AG09309 (cell line): ENCODE measurements at regions not wholly inside any gene's neighbourhood (a gene's known extent, or its start where the extent isn't known, plus 50 kb on each side); places are given as distances from the start of the nearest gene placed in this dataset.

Experiments
- DNase-seq: peaks from one replicate; pipeline ENCODE4 v3.0.0-alpha.2; 2010; ENCODE audit warnings: low read depth
- H3K4me3 ChIP-seq: 2 replicates; pipeline ENCODE4 v1.5.1; 2011; ENCODE audit warnings: mild to moderate bottlenecking, low read depth, low read length, moderate library complexity; ENCODE audit not compliant: control insufficient read depth
- TF ChIP-seq, protein P1 (sequence below): IDR thresholded peaks from 2 replicates; pipeline ENCODE4 v1.5.1; 2011; ENCODE audit warnings: mild to moderate bottlenecking, low read depth, low read length, inconsistent platforms; ENCODE audit not compliant: insufficient read depth, control insufficient read depth; ENCODE audit errors: missing control alignments

DNA sequence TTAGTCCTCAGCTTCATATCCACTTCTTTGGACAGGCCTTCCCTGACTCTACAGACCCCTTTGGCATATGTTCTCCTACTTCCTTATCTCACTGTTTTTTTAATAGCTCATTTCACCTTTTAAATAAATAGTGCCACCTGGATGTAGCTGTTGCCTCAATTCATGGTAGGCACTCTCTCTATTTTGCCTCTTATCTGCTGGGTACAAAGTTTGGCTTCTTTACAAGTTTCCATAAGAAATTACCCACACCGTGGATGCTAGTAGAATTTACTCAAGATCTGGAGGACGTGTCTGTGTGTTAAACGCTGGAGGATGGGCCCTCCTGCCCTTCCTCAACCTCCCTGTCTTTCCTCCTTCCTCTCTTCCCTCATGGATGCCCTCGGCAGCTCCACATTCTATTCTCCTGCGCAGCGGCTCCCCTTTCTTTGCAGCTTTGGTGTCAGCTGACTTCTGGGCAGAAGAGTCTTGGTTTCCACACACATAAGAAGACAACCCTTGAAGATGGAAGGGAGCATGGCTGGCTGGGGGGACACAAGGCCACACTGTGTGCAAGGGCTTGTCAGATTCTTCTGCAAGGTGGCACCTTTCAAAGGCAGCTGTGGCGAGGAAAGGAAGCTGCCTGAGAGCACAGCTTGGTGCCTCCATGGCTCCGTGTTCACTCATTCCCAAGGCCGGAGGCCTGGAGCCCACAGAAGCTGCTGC lies 212.6 kb downstream of the SNX19 start:
- TF ChIP-seq, protein P1, sequence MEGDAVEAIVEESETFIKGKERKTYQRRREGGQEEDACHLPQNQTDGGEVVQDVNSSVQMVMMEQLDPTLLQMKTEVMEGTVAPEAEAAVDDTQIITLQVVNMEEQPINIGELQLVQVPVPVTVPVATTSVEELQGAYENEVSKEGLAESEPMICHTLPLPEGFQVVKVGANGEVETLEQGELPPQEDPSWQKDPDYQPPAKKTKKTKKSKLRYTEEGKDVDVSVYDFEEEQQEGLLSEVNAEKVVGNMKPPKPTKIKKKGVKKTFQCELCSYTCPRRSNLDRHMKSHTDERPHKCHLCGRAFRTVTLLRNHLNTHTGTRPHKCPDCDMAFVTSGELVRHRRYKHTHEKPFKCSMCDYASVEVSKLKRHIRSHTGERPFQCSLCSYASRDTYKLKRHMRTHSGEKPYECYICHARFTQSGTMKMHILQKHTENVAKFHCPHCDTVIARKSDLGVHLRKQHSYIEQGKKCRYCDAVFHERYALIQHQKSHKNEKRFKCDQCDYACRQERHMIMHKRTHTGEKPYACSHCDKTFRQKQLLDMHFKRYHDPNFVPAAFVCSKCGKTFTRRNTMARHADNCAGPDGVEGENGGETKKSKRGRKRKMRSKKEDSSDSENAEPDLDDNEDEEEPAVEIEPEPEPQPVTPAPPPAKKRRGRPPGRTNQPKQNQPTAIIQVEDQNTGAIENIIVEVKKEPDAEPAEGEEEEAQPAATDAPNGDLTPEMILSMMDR: no peak
- H3K4me3 ChIP-seq: no peak overlapping the region
- no peak for DNase-seq

DNA sequence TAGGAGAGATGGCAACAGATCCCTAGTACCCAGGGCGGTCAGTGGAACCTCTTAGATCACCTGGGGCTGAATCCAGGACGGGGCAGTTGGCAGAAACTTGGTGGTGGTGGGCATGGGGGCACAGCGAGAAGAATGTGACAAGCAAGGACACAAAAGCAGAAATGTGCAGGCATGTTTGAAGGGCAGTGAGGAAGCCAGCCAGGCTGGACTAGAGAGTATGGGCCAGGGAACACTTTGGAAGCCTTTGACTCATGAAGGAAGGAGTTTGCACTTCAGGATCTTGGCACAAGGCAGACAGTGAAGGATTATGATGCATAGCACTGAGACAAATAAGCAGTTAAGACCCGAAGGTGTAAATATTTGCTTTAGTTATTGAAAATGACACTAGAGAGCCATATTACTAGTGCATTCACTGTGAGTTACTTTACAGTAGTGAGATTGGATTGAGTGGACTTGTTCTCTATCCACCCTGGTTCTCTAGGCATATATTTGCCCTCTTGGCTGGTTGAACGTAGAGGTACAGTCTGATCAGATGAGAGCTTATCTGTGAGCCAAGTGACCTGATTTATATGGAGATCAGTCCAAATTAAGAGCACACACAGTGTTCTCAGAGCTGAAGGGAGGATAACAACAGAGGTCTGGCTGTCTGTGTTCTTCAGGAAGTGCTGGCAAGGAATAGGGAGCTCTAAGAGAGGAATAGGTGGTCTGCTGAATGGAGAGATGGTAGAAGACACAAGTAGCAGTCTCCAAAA lies 210.4 kb downstream of the SNX19 start:
- H3K4me3 ChIP-seq: no peak overlapping the region
- no peak for DNase-seq
- TF ChIP-seq, protein P1: no peak

DNA sequence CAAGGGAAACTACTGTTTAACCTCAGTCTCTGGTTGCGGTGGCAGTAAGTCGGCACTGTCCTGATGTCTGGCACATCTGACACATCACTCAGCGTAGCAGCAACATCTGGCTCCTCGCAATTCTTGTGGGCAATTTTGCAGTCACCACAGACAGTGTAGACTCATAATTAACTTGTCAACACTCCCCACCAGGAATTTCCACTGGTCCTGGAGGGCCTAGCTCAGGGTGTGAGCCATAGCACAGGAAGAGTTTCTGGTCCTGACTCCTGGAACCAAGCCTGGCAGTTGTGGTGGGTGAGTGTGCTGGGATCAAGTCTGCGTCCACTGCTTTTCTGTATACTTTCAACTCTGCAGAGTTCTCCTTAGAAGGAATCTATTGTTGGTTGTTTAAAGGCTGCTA lies 209.7 kb downstream of the SNX19 start:
- no peak overlapping the region for H3K4me3 ChIP-seq
- TF ChIP-seq, protein P1: no peak
- DNase-seq: peak; percentile 67

DNA sequence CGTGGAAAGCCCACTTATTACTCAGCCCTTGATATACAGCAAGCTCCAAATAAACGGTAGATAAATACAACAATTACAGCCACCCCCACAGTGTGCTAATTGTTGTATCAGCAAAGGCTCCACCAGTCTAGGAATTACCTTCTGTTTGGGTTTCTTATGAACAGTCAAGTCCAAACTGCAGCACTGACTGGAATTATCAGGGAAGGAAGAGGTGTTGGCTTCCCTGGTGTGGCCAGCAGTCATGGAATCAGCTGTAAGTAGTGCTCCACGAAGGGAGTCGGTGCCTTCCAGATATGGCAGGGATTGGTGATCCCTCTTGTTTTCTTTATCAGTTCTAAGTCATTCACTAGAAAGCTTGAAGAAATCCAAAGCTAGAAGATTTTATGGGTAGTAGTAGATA lies 209.1 kb downstream of the SNX19 start:
- no peak for DNase-seq
- TF ChIP-seq, protein P1: no peak
- no peak overlapping the region for H3K4me3 ChIP-seq

DNA sequence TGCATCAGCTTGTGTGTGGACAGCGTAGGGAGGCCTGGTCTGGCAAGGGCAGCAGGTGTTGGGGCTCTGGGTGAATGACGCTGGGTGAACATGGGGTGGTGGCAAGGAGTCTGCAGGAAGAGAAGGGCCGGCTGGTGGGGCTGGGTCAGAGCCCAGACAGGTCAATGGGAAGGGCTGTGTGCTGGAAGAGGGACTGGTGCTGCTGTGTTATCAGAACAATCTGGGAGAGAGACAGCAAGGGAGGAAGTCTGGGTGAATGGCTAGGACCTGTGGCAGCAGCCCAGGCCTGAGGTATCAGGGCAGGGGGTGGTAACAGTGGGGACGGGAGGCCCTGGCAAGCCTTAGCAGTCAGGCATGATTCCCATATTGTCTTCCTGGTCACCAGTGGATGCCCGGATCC lies 206.7 kb downstream of the SNX19 start:
- TF ChIP-seq, protein P1: no peak
- H3K4me3 ChIP-seq: no peak overlapping the region
- no peak for DNase-seq

DNA sequence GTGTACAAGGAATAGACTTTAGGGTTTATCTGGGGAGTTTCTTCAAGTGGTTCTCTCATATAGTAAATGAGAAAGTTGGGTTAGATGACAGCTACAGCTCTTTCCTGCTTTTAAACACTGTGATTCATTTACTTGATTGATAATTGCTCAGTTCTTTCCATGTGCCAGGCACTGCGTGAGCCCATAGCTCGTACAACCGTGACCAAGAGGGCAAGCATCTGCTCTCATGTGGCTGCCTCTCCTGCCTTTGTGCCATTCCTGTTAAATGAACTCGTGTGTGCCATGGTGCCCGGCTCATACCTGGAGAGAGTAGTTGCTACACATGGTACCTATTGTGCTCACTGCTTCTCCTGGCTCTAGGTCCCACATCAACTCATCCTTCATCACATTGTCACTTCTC lies 206.3 kb downstream of the SNX19 start:
- TF ChIP-seq, protein P1: no peak
- no peak overlapping the region for H3K4me3 ChIP-seq
- DNase-seq: no peak
